ENCODE measurements at regions not wholly inside any gene's neighbourhood (a gene's known extent, or its start where the extent isn't known, plus 50 kb on each side); places are given as distances from the start of the nearest gene placed in this dataset.

DNA sequence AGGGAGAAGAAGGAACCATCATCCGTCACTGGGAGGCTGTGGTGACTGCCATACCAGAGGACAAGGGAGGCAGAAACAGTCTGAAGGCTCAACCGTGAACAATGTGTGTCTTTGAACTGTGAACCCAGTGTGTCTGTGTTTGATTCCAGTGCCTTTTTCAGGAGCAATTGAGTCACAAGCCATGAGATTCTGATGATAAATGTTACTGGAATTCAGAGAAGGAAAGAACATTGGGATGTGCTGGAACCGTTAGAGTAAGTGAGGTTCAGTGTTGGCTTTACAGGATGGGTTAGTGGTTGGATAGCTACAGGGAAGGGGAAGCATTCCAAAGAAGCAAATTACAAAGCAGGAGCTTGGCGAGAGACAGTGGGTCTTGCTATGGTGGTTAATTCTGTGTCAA, 464.4 kb downstream of the TRIML1 start:
- DNase-seq (peak; percentile 12), ATAC-seq (ENCODE audit: low read depth) (no peak)
- WGBS, 2 experiments (ENCODE audit: extremely low coverage in 2 of 2, insufficient read length in 1 of 2), result 83% methylated on average over 2 of the region's 4 CpGs; no CpG with 5 or more reads in 1 of the 2 experiments
- Histone ChIP-seq H4K20me1 (ENCODE audit: insufficient read depth, low read length) (no peaks in the 10 kb centered on the region), H4K91ac (ENCODE audit: insufficient read depth, low read depth, low read length) (no peak overlapping the region), H2AK5ac (ENCODE audit: low read depth, low read length) (no peak overlapping the region), H3K27ac (ENCODE audit: insufficient read depth, low read length) (no peak overlapping the region), H2AFZ (replicated peaks; ENCODE audit: low read length, poor library complexity) (peak overlapping the region; percentile 1), H3K4me1 (ENCODE audit: control insufficient read depth, insufficient read depth, low read length) (no peaks in the 10 kb centered on the region), H3K9me3 (ENCODE audit: control insufficient read depth, insufficient read depth, low read length) (no peaks in the 10 kb centered on the region), H3K9me1 (ENCODE audit: insufficient read depth, low read length) (no peaks in the 10 kb centered on the region), H3K4me3 (ENCODE audit: insufficient read depth, low read depth, low read length) (no peak overlapping the region), H3K56ac (ENCODE audit: extremely low read depth, insufficient read depth, low read length) (no peak overlapping the region), H3K23ac (ENCODE audit: low read depth, low read length) (no peak overlapping the region), H2BK120ac (ENCODE audit: low read depth, low read length) (no peak overlapping the region), H3K79me1 (ENCODE audit: low read depth in 1 of 2, low read length in 2 of 2) (no peaks in the 10 kb centered on the region), H4K5ac (ENCODE audit: low read depth, low read length) (no peak overlapping the region), H4K8ac (ENCODE audit: low read depth in 2 of 2, low read length in 2 of 2) (no peak overlapping the region), H2BK5ac (ENCODE audit: low read depth, low read length, poor library complexity, severe bottlenecking) (no peak overlapping the region), H3K4me2 (ENCODE audit: low read depth, low read length) (no peak overlapping the region), H2BK15ac (ENCODE audit: low read depth, low read length) (no peak overlapping the region), H3K27me3 (ENCODE audit: control insufficient read depth, insufficient read depth, low read length) (no peaks in the 10 kb centered on the region), H3K9ac (ENCODE audit: low read depth, low read length) (no peak overlapping the region), H3K4ac (ENCODE audit: low read depth, low read length) (no peak overlapping the region), H2AK9ac (replicated peaks; ENCODE audit: low read depth, low read length, poor library complexity) (no peak overlapping the region), H3K18ac (ENCODE audit: low read depth, low read length) (no peak overlapping the region), H2BK20ac (ENCODE audit: low read depth, low read length) (no peak overlapping the region), H3K14ac (replicated peaks; ENCODE audit: low read depth, low read length) (no peak overlapping the region), H3K36me3 (ENCODE audit: control insufficient read depth, insufficient read depth, low read length) (no peaks in the 10 kb centered on the region)
- dilution Hi-C loops (cut with HindIII; ENCODE audit: low sequenced_read_pairs, unreplicated experiment), result no loop called here
- ChIA-PET CTCF (interaction anchor here (0.8 kb wide), 1 partner anchor 10 kb away, joined by 3 read pairs; no protein-coding TSS in a partner anchor), POLR2A (ENCODE audit: unreplicated experiment) (no interaction called here)
- TF ChIP-seq RFX5 (IDR thresholded peaks at IDR 0.05; ENCODE audit: low read depth, low read length) (no peak), MAFK (IDR thresholded peaks at IDR 0.05; ENCODE audit: low read depth, low read length) (no peak), CEBPB (IDR thresholded peaks at IDR 0.05; ENCODE audit: low read depth, low read length) (no peak), POLR2A (IDR thresholded peaks at IDR 0.05; ENCODE audit: low read depth, low read length) (no peak), MXI1 (IDR thresholded peaks at IDR 0.05; ENCODE audit: borderline replicate concordance, low read depth, low read length) (no peak), RAD21 (IDR thresholded peaks at IDR 0.05; ENCODE audit: low read length) (no peak), BHLHE40 (IDR thresholded peaks at IDR 0.05; ENCODE audit: low read depth, low read length) (no peak), SMC3 (IDR thresholded peaks at IDR 0.05; ENCODE audit: low read depth, low read length) (no peak), CHD1 (IDR thresholded peaks at IDR 0.05; ENCODE audit: low read depth, low read length) (no peak), NFE2L2 (IDR thresholded peaks at IDR 0.05; ENCODE audit: low read depth, low read length) (no peak), FOS (IDR thresholded peaks at IDR 0.05; ENCODE audit: low read depth, low read length) (no peak), MAZ (IDR thresholded peaks at IDR 0.05; ENCODE audit: borderline replicate concordance, low read depth, low read length) (no peak)
- TF ChIP-seq, protein P1, sequence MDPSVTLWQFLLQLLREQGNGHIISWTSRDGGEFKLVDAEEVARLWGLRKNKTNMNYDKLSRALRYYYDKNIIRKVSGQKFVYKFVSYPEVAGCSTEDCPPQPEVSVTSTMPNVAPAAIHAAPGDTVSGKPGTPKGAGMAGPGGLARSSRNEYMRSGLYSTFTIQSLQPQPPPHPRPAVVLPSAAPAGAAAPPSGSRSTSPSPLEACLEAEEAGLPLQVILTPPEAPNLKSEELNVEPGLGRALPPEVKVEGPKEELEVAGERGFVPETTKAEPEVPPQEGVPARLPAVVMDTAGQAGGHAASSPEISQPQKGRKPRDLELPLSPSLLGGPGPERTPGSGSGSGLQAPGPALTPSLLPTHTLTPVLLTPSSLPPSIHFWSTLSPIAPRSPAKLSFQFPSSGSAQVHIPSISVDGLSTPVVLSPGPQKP (IDR thresholded peaks at IDR 0.05; ENCODE audit: borderline replicate concordance, low read depth, low read length), result no peak
- TF ChIP-seq, protein P2, sequence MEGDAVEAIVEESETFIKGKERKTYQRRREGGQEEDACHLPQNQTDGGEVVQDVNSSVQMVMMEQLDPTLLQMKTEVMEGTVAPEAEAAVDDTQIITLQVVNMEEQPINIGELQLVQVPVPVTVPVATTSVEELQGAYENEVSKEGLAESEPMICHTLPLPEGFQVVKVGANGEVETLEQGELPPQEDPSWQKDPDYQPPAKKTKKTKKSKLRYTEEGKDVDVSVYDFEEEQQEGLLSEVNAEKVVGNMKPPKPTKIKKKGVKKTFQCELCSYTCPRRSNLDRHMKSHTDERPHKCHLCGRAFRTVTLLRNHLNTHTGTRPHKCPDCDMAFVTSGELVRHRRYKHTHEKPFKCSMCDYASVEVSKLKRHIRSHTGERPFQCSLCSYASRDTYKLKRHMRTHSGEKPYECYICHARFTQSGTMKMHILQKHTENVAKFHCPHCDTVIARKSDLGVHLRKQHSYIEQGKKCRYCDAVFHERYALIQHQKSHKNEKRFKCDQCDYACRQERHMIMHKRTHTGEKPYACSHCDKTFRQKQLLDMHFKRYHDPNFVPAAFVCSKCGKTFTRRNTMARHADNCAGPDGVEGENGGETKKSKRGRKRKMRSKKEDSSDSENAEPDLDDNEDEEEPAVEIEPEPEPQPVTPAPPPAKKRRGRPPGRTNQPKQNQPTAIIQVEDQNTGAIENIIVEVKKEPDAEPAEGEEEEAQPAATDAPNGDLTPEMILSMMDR (conservative IDR thresholded peaks at IDR 0.05; ENCODE audit: low read depth, low read length), result no peak
- TF ChIP-seq, protein P3, sequence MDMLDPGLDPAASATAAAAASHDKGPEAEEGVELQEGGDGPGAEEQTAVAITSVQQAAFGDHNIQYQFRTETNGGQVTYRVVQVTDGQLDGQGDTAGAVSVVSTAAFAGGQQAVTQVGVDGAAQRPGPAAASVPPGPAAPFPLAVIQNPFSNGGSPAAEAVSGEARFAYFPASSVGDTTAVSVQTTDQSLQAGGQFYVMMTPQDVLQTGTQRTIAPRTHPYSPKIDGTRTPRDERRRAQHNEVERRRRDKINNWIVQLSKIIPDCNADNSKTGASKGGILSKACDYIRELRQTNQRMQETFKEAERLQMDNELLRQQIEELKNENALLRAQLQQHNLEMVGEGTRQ (IDR thresholded peaks at IDR 0.05; ENCODE audit: low read depth, low read length), result no peak
- in situ Hi-C loops (cut with MboI; ENCODE audit: low sequenced_read_pairs), result no loop called here
- no TSS peak for BruUV-seq (replicated peaks)
- intact Hi-C loops (cut with micrococcal nuclease), result no loop called here

Measured in IMR-90 (cell line).